Spleen (tissue), 11 donors: ENCODE measurements at regions not wholly inside any gene's neighbourhood (a gene's known extent, or its start where the extent isn't known, plus 50 kb on each side); places are given as distances from the start of the nearest gene placed in this dataset.

ENCODE experiments used
- DNase-seq: peaks from one replicate; pipeline ENCODE4 v3.0.0-alpha.2; 2020
- H3K27ac ChIP-seq, 8 donors: fragments of 200-600 bp; sonication (generic) in 7 of 8; 1 replicate in 4 of 8; 2 replicates in 4 of 8; pipeline versions ENCODE4 v1.5.0 to v1.8.0; 2016 to 2021; ENCODE audit warnings: inconsistent platforms in 4 of 8, mild to moderate bottlenecking in 4 of 8, moderate library complexity in 1 of 8
- H3K27me3 ChIP-seq, 7 donors: fragments of 200-600 bp; sonication (generic) in 6 of 7; replicated peaks in 1 of 7; 1 replicate in 4 of 7; 2 replicates in 3 of 7; pipeline versions ENCODE4 v1.5.0 to v1.8.0; 2016 to 2021; ENCODE audit warnings: inconsistent platforms in 3 of 7, mild to moderate bottlenecking in 1 of 7
- H3K36me3 ChIP-seq, 6 donors: fragments of 200-600 bp; sonication (generic) in 5 of 6; 1 replicate in 4 of 6; 2 replicates in 2 of 6; pipeline versions ENCODE4 v1.5.0 to v1.8.0; 2016 to 2021; ENCODE audit warnings: inconsistent platforms in 2 of 6
- H3K4me1 ChIP-seq, 6 donors: fragments of 200-600 bp; sonication (generic) in 5 of 6; 1 replicate in 3 of 6; 2 replicates in 3 of 6; pipeline versions ENCODE4 v1.5.0 to v1.8.0; 2016 to 2021; ENCODE audit warnings: inconsistent platforms in 3 of 6
- H3K4me3 ChIP-seq, 8 donors: fragments of 200-600 bp; sonication (generic) in 7 of 8; 1 replicate in 4 of 8; 2 replicates in 4 of 8; pipeline versions ENCODE4 v1.5.0 to v1.8.0; 2016 to 2021; ENCODE audit warnings: inconsistent platforms in 4 of 8, mild to moderate bottlenecking in 4 of 8, moderate library complexity in 2 of 8
- H3K9me3 ChIP-seq, 8 donors: fragments of 200-600 bp; sonication (generic) in 7 of 8; 1 replicate in 4 of 8; 2 replicates in 4 of 8; pipeline versions ENCODE4 v1.5.0 to v1.8.0; 2016 to 2021; ENCODE audit warnings: inconsistent platforms in 4 of 8
- POLR2A ChIP-seq, 3 donors: fragments of 450-650 bp; IDR thresholded peaks; one replicate each; pipeline ENCODE4 v1.5.1; 2017; ENCODE audit warnings: antibody characterized with exemption in 3 of 3, mild to moderate bottlenecking in 1 of 3
- POLR2AphosphoS5 ChIP-seq, 3 donors: sonication (generic); formaldehyde crosslinking; IDR thresholded peaks; one replicate each; pipeline ENCODE4 v1.5.1; 2017; ENCODE audit warnings: antibody characterized with exemption in 3 of 3
- WGBS, 5 donors: extraction: QIAGEN DNeasy Blood & Tissue Kit in 3 of 5; methylation state at CpG; one replicate each; pipeline versions ENCODE4 v1.1.5 to v1.1.7; 2013 to 2018; 5-methylcytosine and 5-hydroxymethylcytosine counted together
- intact Hi-C: fragments of 100-400 bp; cut with DNase I; formaldehyde crosslinking; loops from one replicate; pipeline ENCODE4 v1.15.0; 2023; ENCODE audit warnings: low total_unique reads
- TF ChIP-seq, protein P1 (sequence below), 11 experiments: fragments of 200-600 bp in 7 of 11; fragments of 450-650 bp in 4 of 11; sonication (generic) in 4 of 11; IDR thresholded peaks in 8 of 11; conservative IDR thresholded peaks in 3 of 11; 1 replicate in 7 of 11; 2 replicates in 4 of 11; pipeline versions ENCODE4 v1.4.0 to v1.8.0; 2016 to 2021; ENCODE audit warnings: antibody characterized with exemption in 11 of 11, inconsistent platforms in 4 of 11, mild to moderate bottlenecking in 1 of 11
- donor health status: healthy with polysubstance abuse.
- donor health status: DM: no; HTN: no; CAD: no; lungs with moderate emphysema.
- donor health status: DM: no; HTN: no; CAD: no.
- donor health status: Bipolar disorder and iron deficiency.
- donor health status: healthy.
- donor health status: DM: no; HTN: no; CAD: no.
- donor health status: DM: yes; HTN: yes; CAD: no.

DNA sequence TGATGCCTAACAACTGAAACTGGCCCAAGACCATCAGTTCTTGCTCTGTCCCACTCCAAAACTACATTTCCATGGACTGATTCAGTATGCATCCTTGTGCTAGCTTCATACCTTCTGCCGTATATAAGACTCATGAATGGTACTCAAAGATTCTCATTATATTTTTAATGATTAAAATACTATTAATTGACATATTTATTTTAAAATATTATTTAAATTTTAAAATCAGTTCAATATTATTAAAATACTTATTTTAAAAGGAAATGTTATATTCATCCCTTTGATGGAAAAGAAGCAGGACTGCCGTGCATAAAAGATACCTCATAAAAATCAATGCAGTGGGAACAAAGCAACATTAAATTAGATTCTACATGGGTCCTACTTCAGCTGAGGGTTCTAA, 153.4 kb downstream of the AXIN2 start:
- Histone ChIP-seq H3K4me3 (no peak overlapping the region), H3K27ac (no peak overlapping the region), H3K27me3 (peaks cover 0 to 11% (median 0%) of the 10 kb centered on the region in 7 donors), H3K4me1 (no peaks in the 10 kb centered on the region), H3K9me3 (peaks cover 0 to 5% (median 0%) of the 10 kb centered on the region in 8 donors), H3K36me3 (no peaks in the 10 kb centered on the region)
- intact Hi-C loops = no loop called here
- WGBS, 5 donors = 92 to 98% (median 95%) methylated on average over 2 of the region's 2 CpGs
- no peak for TF ChIP-seq POLR2AphosphoS5 (IDR thresholded peaks at IDR 0.05)
- TF ChIP-seq, protein P1, sequence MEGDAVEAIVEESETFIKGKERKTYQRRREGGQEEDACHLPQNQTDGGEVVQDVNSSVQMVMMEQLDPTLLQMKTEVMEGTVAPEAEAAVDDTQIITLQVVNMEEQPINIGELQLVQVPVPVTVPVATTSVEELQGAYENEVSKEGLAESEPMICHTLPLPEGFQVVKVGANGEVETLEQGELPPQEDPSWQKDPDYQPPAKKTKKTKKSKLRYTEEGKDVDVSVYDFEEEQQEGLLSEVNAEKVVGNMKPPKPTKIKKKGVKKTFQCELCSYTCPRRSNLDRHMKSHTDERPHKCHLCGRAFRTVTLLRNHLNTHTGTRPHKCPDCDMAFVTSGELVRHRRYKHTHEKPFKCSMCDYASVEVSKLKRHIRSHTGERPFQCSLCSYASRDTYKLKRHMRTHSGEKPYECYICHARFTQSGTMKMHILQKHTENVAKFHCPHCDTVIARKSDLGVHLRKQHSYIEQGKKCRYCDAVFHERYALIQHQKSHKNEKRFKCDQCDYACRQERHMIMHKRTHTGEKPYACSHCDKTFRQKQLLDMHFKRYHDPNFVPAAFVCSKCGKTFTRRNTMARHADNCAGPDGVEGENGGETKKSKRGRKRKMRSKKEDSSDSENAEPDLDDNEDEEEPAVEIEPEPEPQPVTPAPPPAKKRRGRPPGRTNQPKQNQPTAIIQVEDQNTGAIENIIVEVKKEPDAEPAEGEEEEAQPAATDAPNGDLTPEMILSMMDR (IDR thresholded peaks at IDR 0.05 in 8 of 11, conservative IDR thresholded peaks at IDR 0.05 in 3 of 11) = no peak
- no peak for DNase-seq

DNA sequence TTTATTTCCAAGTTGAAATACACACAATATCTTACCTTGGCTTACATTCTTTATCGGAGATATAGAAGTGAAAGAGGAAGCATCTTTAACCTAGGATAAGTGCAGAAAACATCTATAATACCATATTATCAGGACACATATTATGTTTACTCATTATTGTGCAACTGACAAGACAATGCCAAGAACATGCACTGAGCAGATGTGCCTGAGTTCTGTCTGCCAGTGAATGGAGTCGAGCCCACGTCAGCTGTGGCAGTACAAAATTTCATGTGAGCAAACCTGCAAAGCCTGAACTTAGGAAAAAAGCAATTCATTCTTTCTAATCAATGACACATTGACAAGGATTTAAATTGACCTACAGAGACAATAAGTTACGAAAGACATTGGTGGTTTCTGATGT, 154.4 kb downstream of the AXIN2 start:
- Histone ChIP-seq H3K36me3 (no peaks in the 10 kb centered on the region), H3K4me3 (no peak overlapping the region), H3K4me1 (no peaks in the 10 kb centered on the region), H3K27me3 (peaks cover 0 to 14% (median 0%) of the 10 kb centered on the region in 7 donors), H3K27ac (no peak overlapping the region), H3K9me3 (peaks cover 0 to 4% (median 0%) of the 10 kb centered on the region in 8 donors)
- intact Hi-C loops = no loop called here
- 76 to 84% (median 82%) methylated on average over 4 of the region's 4 CpGs for WGBS, 5 donors
- TF ChIP-seq, protein P1 (IDR thresholded peaks at IDR 0.05 in 8 of 11, conservative IDR thresholded peaks at IDR 0.05 in 3 of 11) = no peak
- TF ChIP-seq POLR2A (IDR thresholded peaks at IDR 0.05) = no peak
- no peak for TF ChIP-seq POLR2AphosphoS5 (IDR thresholded peaks at IDR 0.05)
- no peak for DNase-seq

GRCh38 chr17:65406552-65406951, 154.9 kb downstream of the AXIN2 start:
- Histone ChIP-seq H3K27me3 (peaks cover 0 to 14% (median 0%) of the 10 kb centered on the region in 7 donors), H3K4me1 (no peaks in the 10 kb centered on the region), H3K9me3 (no peaks in the 10 kb centered on the region), H3K4me3 (no peak overlapping the region), H3K36me3 (no peaks in the 10 kb centered on the region), H3K27ac (no peak overlapping the region)
- intact Hi-C loops = no loop called here
- TF ChIP-seq POLR2A (IDR thresholded peaks at IDR 0.05) = no peak
- TF ChIP-seq, protein P1 (IDR thresholded peaks at IDR 0.05 in 8 of 11, conservative IDR thresholded peaks at IDR 0.05 in 3 of 11) = no peak
- no peak for TF ChIP-seq POLR2AphosphoS5 (IDR thresholded peaks at IDR 0.05)
- WGBS, 5 donors = 83 to 89% (median 88%) methylated on average over 3 of the region's 3 CpGs
- DNase-seq = no peak

- Histone ChIP-seq H3K36me3 (no peaks in the 10 kb centered on the region), H3K27me3 (peaks cover 0 to 14% (median 0%) of the 10 kb centered on the region in 7 donors), H3K9me3 (no peaks in the 10 kb centered on the region), H3K27ac (no peak overlapping the region), H3K4me1 (no peaks in the 10 kb centered on the region), H3K4me3 (no peak overlapping the region)
- intact Hi-C loops = no loop called here
- DNase-seq = no peak
- TF ChIP-seq POLR2A (IDR thresholded peaks at IDR 0.05) (no peak), POLR2AphosphoS5 (IDR thresholded peaks at IDR 0.05) (no peak)
- TF ChIP-seq, protein P1 (IDR thresholded peaks at IDR 0.05 in 8 of 11, conservative IDR thresholded peaks at IDR 0.05 in 3 of 11) = no peak
- WGBS, 5 donors = 60 to 70% (median 65%) methylated on average over 9 of the region's 9 CpGs
Observed at GRCh38 chr17:65405563-65405962, 155.9 kb downstream of the AXIN2 start.
